ENCODE measurements at regions not wholly inside any gene's neighbourhood (a gene's known extent, or its start where the extent isn't known, plus 50 kb on each side); places are given as distances from the start of the nearest gene placed in this dataset.

GRCh38 chr13:22468045-22468444 is 712.7 kb upstream of the SGCG start:
- Histone ChIP-seq H2AFZ (ENCODE audit: low read length) (no peak overlapping the region), H3K27me3 (ENCODE audit: insufficient read depth, low read length, poor library complexity, severe bottlenecking) (no peaks in the 10 kb centered on the region), H3K9me3 (ENCODE audit: insufficient read depth, low read depth, low read length) (no peaks in the 10 kb centered on the region), H3K9me2 (replicated peaks; ENCODE audit: low read depth, low read length) (no peaks in the 10 kb centered on the region), H3K4me1 (ENCODE audit: insufficient read depth, low read length, poor library complexity, severe bottlenecking) (no peaks in the 10 kb centered on the region), H3K4me3 (ENCODE audit: low read length, poor library complexity, severe bottlenecking) (no peak overlapping the region), H3K4me2 (ENCODE audit: low read depth, low read length, poor library complexity, severe bottlenecking) (no peak overlapping the region), H4K20me1 (ENCODE audit: insufficient read depth, low read length, poor library complexity, severe bottlenecking) (no peaks in the 10 kb centered on the region), H3K36me3 (ENCODE audit: insufficient read depth, low read length) (no peaks in the 10 kb centered on the region), H3K9ac (ENCODE audit: low read depth, low read length, poor library complexity, severe bottlenecking) (no peak overlapping the region), H3F3A (ENCODE audit: low read depth) (no peaks in the 10 kb centered on the region), H3K79me2 (ENCODE audit: insufficient read depth, low read length) (no peaks in the 10 kb centered on the region)
- no peak for TF ChIP-seq CTCF (conservative IDR thresholded peaks at IDR 0.05; ENCODE audit: low read length)
- no peak for TF ChIP-seq EZH2phosphoT487 (IDR thresholded peaks at IDR 0.05; ENCODE audit: borderline replicate concordance)

- no peak overlapping the region for H3K9ac ChIP-seq (ENCODE audit: low read depth, low read length, poor library complexity, severe bottlenecking)
- H3K4me3 ChIP-seq (ENCODE audit: low read length, poor library complexity, severe bottlenecking), result no peak overlapping the region
- no peak overlapping the region for H3K4me2 ChIP-seq (ENCODE audit: low read depth, low read length, poor library complexity, severe bottlenecking)
- H4K20me1 ChIP-seq (ENCODE audit: insufficient read depth, low read length, poor library complexity, severe bottlenecking), result no peaks in the 10 kb centered on the region
- no peaks in the 10 kb centered on the region for H3K9me2 ChIP-seq (replicated peaks; ENCODE audit: low read depth, low read length)
- H3K79me2 ChIP-seq (ENCODE audit: insufficient read depth, low read length), result no peaks in the 10 kb centered on the region
- no peaks in the 10 kb centered on the region for H3K9me3 ChIP-seq (ENCODE audit: insufficient read depth, low read depth, low read length)
- H3K27me3 ChIP-seq (ENCODE audit: insufficient read depth, low read length, poor library complexity, severe bottlenecking), result no peaks in the 10 kb centered on the region
- H3F3A ChIP-seq (ENCODE audit: low read depth), result no peaks in the 10 kb centered on the region
- no peak overlapping the region for H2AFZ ChIP-seq (ENCODE audit: low read length)
- TF ChIP-seq EZH2phosphoT487 (IDR thresholded peaks at IDR 0.05; ENCODE audit: borderline replicate concordance) (no peak), CTCF (conservative IDR thresholded peaks at IDR 0.05; ENCODE audit: low read length) (no peak)
- H3K4me1 ChIP-seq (ENCODE audit: insufficient read depth, low read length, poor library complexity, severe bottlenecking), result no peaks in the 10 kb centered on the region
- no peaks in the 10 kb centered on the region for H3K36me3 ChIP-seq (ENCODE audit: insufficient read depth, low read length)
These were observed 712.0 kb upstream of the SGCG start for GRCh38 chr13:22468824-22469223.

DNA sequence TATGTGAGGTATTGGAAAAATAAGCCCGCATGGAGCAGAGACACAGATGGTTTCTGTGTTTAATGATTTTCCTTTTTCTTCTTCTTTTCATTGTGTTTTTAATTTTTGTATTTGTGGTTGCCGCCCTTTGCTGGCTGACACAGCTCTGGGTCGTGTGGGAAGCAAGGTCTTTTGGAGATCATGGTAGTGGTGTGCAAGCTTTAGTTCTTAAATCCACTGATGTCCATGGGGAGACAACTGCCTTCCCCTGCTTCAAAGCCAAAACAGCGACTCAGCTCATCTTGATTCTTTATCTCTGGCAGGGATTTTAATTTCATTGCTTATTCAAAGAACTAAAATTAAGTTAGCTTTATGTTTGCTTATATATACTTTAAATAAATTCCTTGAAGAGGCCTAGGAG is 711.3 kb upstream of the SGCG start:
- TF ChIP-seq EZH2phosphoT487 (IDR thresholded peaks at IDR 0.05; ENCODE audit: borderline replicate concordance) (no peak), CTCF (conservative IDR thresholded peaks at IDR 0.05; ENCODE audit: low read length) (no peak)
- no peaks in the 10 kb centered on the region for H3K79me2 ChIP-seq (ENCODE audit: insufficient read depth, low read length)
- H3F3A ChIP-seq (ENCODE audit: low read depth), result no peaks in the 10 kb centered on the region
- no peaks in the 10 kb centered on the region for H3K9me3 ChIP-seq (ENCODE audit: insufficient read depth, low read depth, low read length)
- no peaks in the 10 kb centered on the region for H3K36me3 ChIP-seq (ENCODE audit: insufficient read depth, low read length)
- no peak overlapping the region for H3K9ac ChIP-seq (ENCODE audit: low read depth, low read length, poor library complexity, severe bottlenecking)
- H2AFZ ChIP-seq (ENCODE audit: low read length), result no peak overlapping the region
- no peaks in the 10 kb centered on the region for H3K4me1 ChIP-seq (ENCODE audit: insufficient read depth, low read length, poor library complexity, severe bottlenecking)
- no peaks in the 10 kb centered on the region for H3K9me2 ChIP-seq (replicated peaks; ENCODE audit: low read depth, low read length)
- H3K4me3 ChIP-seq (ENCODE audit: low read length, poor library complexity, severe bottlenecking), result no peak overlapping the region
- H3K4me2 ChIP-seq (ENCODE audit: low read depth, low read length, poor library complexity, severe bottlenecking), result no peak overlapping the region
- no peaks in the 10 kb centered on the region for H3K27me3 ChIP-seq (ENCODE audit: insufficient read depth, low read length, poor library complexity, severe bottlenecking)
- H4K20me1 ChIP-seq (ENCODE audit: insufficient read depth, low read length, poor library complexity, severe bottlenecking), result no peaks in the 10 kb centered on the region
